Neutrophil (primary cell): ENCODE measurements at regions not wholly inside any gene's neighbourhood (a gene's known extent, or its start where the extent isn't known, plus 50 kb on each side); places are given as distances from the start of the nearest gene placed in this dataset.

Source experiments
- H3K27ac ChIP-seq: fragments of 200-600 bp; sonication (generic); 2 replicates; pipeline ENCODE4 v1.5.1; 2016; ENCODE audit warnings: mild to moderate bottlenecking, moderate library complexity
- H3K27me3 ChIP-seq: fragments of 200-600 bp; sonication (generic); 2 replicates; pipeline ENCODE4 v1.6.0; 2016; ENCODE audit warnings: mild to moderate bottlenecking
- H3K36me3 ChIP-seq: fragments of 200-600 bp; sonication (generic); 2 replicates; pipeline ENCODE4 v1.5.1; 2017
- H3K4me1 ChIP-seq, 2 experiments: fragments of 200-600 bp in 1 of 2; sonication (generic) in 1 of 2; 1 replicate in 1 of 2; 2 replicates in 1 of 2; pipeline versions ENCODE4 v1.5.1 to v1.6.1; 2013 to 2016; ENCODE audit warnings: low read depth in 1 of 2, low read length in 1 of 2, mild to moderate bottlenecking in 1 of 2, moderate library complexity in 1 of 2; ENCODE audit not compliant: control insufficient read depth in 1 of 2, insufficient read depth in 1 of 2
- H3K4me3 ChIP-seq, 2 experiments: fragments of 200-600 bp in 1 of 2; sonication (generic) in 1 of 2; 1 replicate in 1 of 2; 2 replicates in 1 of 2; pipeline ENCODE4 v1.5.1; 2013 to 2016; ENCODE audit warnings: low read depth in 1 of 2, low read length in 1 of 2, mild to moderate bottlenecking in 1 of 2, moderate library complexity in 1 of 2
- H3K9me3 ChIP-seq: fragments of 200-600 bp; sonication (generic); 2 replicates; pipeline ENCODE4 v1.5.1; 2016
- TF ChIP-seq, protein P1 (sequence below): fragments of 200-600 bp; sonication (generic); IDR thresholded peaks from 2 replicates; pipeline ENCODE4 v1.5.1; 2016; ENCODE audit warnings: antibody characterized with exemption

DNA sequence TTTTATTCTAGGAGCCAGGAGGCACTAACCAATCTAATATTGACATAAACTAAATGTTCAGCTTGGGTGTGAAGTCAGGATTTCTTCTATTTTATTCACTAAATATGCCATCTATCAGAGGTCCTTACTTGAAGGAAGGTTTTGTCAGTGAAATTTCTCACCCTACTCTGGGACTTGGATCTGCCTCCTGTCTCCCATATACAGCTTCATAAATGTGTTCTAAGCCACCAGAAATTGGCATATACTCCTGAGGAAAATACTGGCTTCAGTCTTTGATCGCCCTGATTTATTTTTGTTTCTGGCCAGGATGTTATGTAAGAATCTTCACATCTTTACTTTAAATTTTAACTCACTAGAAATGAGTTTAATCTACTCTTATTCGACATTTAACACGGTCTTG lies 647.7 kb downstream of the C6orf118 start:
- Histone ChIP-seq H3K36me3 (no peaks in the 10 kb centered on the region), H3K9me3 (no peaks in the 10 kb centered on the region), H3K4me3 (no peak overlapping the region), H3K27ac (no peak overlapping the region), H3K27me3 (no peaks in the 10 kb centered on the region), H3K4me1 (no peaks in the 10 kb centered on the region)
- TF ChIP-seq, protein P1, sequence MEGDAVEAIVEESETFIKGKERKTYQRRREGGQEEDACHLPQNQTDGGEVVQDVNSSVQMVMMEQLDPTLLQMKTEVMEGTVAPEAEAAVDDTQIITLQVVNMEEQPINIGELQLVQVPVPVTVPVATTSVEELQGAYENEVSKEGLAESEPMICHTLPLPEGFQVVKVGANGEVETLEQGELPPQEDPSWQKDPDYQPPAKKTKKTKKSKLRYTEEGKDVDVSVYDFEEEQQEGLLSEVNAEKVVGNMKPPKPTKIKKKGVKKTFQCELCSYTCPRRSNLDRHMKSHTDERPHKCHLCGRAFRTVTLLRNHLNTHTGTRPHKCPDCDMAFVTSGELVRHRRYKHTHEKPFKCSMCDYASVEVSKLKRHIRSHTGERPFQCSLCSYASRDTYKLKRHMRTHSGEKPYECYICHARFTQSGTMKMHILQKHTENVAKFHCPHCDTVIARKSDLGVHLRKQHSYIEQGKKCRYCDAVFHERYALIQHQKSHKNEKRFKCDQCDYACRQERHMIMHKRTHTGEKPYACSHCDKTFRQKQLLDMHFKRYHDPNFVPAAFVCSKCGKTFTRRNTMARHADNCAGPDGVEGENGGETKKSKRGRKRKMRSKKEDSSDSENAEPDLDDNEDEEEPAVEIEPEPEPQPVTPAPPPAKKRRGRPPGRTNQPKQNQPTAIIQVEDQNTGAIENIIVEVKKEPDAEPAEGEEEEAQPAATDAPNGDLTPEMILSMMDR = no peak

DNA sequence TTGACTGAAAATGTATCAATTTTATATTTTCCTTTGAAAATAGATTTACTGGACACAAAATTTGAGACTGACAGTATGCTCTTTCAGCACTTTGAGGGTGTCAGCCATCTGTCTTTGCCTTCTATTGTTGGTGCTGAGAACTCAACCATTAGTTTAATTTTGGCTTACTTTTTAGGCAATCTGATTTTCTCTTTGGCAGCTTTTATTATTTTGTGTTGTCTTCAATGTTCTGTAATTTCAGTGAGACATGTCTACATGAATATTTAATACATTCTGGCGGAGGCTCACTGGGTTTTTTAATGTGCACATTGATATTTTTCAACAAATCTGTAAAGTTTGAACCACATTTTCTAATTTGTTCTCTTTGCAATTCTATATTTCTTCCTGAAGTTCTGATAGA lies 648.6 kb downstream of the C6orf118 start:
- H3K27ac ChIP-seq = no peak overlapping the region
- H3K36me3 ChIP-seq = no peaks in the 10 kb centered on the region
- no peak overlapping the region for H3K4me3 ChIP-seq
- no peaks in the 10 kb centered on the region for H3K9me3 ChIP-seq
- no peaks in the 10 kb centered on the region for H3K27me3 ChIP-seq
- no peaks in the 10 kb centered on the region for H3K4me1 ChIP-seq
- TF ChIP-seq, protein P1 = no peak

DNA sequence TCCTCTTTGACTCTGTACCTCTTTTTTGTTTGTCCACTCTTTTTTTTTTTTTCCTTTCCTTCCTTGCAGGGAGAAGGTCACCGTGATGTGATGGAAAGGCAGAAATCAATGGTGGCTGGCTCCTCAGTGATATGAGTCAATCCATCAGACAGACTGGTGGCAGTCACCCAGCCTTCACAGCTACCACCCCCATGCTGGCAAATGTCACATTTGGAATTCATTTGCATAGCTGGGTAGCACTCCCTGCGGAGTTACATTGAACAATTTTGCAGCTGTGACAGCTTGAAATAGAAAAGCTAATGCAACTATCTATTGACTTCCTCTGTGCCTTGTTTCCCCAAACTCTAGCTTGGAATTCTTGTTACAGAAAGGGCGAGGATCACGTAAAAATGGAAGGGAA lies 668.4 kb downstream of the C6orf118 start:
- Histone ChIP-seq H3K27me3 (no peaks in the 10 kb centered on the region), H3K4me3 (no peak overlapping the region), H3K27ac (no peak overlapping the region), H3K9me3 (no peaks in the 10 kb centered on the region), H3K4me1 (no peaks in the 10 kb centered on the region), H3K36me3 (no peaks in the 10 kb centered on the region)
- TF ChIP-seq, protein P1 = no peak

DNA sequence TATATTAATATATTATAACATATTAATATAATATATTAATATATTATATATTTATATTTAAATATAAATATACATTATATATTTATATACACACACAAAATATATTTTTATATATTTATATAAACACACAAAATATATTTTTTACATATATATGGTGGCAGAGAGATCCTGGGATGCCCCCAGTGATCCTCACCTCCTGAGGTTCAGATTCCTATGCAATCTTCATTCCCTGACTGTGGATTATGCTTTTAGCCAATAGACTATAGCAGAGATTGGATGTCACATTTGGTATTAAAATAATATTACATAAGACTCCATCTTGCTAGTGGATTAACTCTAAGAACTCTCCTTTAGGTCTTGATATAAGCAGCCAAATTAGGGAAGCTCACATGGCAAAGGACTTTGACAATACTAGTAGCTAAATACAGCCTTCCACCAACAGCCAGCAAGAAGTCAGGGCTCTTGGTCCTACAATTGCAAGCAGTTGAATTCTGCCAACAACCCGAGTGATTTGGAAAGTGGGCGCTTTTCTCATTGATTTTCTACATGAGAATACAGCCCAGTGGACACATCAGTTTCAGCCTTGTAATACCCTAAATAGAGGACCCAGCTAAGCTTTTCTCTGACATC lies 681.0 kb downstream of the C6orf118 start:
- H3K36me3 ChIP-seq = no peaks in the 10 kb centered on the region
- H3K4me3 ChIP-seq = no peak overlapping the region
- TF ChIP-seq, protein P1 = no peak
- no peak overlapping the region for H3K27ac ChIP-seq
- no peaks in the 10 kb centered on the region for H3K4me1 ChIP-seq
- H3K9me3 ChIP-seq = no peaks in the 10 kb centered on the region
- H3K27me3 ChIP-seq = no peaks in the 10 kb centered on the region

DNA sequence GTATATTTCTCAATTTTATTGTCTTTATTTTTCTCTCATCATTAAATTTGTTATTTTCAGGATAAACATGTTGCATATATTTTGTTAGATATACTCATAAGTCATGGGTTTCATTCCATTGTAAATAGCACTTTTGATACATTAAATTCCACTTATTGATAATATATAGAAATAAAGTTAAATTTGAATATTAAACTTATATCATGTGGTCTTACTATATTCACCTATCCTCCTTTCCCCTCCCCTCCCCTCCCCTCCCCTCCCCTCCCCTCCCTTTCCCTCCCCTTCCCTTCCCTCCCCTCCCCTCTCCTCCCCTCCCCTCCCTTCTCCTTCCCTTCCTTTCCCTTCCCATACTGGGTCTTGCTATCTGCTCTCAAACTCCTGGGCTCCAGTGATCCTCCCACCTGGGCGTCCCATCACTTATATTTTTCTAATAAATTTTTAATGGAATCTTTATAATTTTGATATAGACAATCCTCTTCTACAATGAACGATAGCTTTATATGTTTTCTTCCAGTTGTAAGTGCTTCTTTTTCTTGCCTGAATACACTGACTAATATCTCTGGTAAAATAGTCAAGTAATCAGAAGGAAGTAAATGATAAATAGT lies 692.4 kb downstream of the C6orf118 start:
- TF ChIP-seq, protein P1 = no peak
- Histone ChIP-seq H3K36me3 (no peaks in the 10 kb centered on the region), H3K4me1 (no peaks in the 10 kb centered on the region), H3K27me3 (no peaks in the 10 kb centered on the region), H3K27ac (no peak overlapping the region), H3K9me3 (no peaks in the 10 kb centered on the region), H3K4me3 (no peak overlapping the region)
